GM13977 (cell line): ENCODE measurements at regions not wholly inside any gene's neighbourhood (a gene's known extent, or its start where the extent isn't known, plus 50 kb on each side); places are given as distances from the start of the nearest gene placed in this dataset.

Experiments used
- DNase-seq: peaks from one replicate; pipeline ENCODE4 v3.0.0; 2012; ENCODE audit warnings: low spot score
- CTCF ChIP-seq: IDR thresholded peaks from 2 replicates; pipeline ENCODE4 v1.5.1; 2012; ENCODE audit warnings: mild to moderate bottlenecking, control low read depth; ENCODE audit not compliant: insufficient read depth; ENCODE audit errors: extremely low read depth, missing control alignments
- in situ Hi-C: fragments of 300-500 bp; cut with MboI; formaldehyde crosslinking; loops from one replicate; pipeline ENCODE4 v1.12.0; 2022; ENCODE audit warnings: low sequenced_read_pairs, low pct_unique_long_range_greater_than_20kb, mixed read lengths, inconsistent platforms; ENCODE audit not compliant: unreplicated experiment

- in situ Hi-C loops, result no loop called here
- no peak for TF ChIP-seq CTCF
- DNase-seq, result no peak
Measured at GRCh38 chr14:79992407-79993198, 218.7 kb downstream of the DIO2 start.

GRCh38 chr14:79991866-79992265 is 219.4 kb downstream of the DIO2 start:
- in situ Hi-C loops, result no loop called here
- TF ChIP-seq CTCF, result no peak
- no peak for DNase-seq

- in situ Hi-C loops, result no loop called here
- TF ChIP-seq CTCF, result no peak
- DNase-seq, result no peak
Measured at GRCh38 chr14:79989990-79990389, 221.3 kb downstream of the DIO2 start.

- DNase-seq, result no peak
- no peak for TF ChIP-seq CTCF
- in situ Hi-C loops, result no loop called here
Measured at GRCh38 chr14:79986251-79986650, 225.1 kb downstream of the DIO2 start.

GRCh38 chr14:79972230-79972629 is 239.1 kb downstream of the DIO2 start:
- in situ Hi-C loops, result no loop called here
- DNase-seq, result no peak

GRCh38 chr14:79971330-79971729 is 240.0 kb downstream of the DIO2 start:
- no peak for TF ChIP-seq CTCF
- in situ Hi-C loops, result no loop called here
- no peak for DNase-seq

More at GRCh38 chr14:79972230-79972629, 239.1 kb downstream of the DIO2 start:
- TF ChIP-seq CTCF, result no peak
